ENCODE measurements at regions not wholly inside any gene's neighbourhood (a gene's known extent, or its start where the extent isn't known, plus 50 kb on each side); places are given as distances from the start of the nearest gene placed in this dataset.
"Not testable (repeated sequence)": the region's sequence is repeated elsewhere in the genome, so short reads cannot be mapped to it uniquely, and the experiment has no call there.

DNA sequence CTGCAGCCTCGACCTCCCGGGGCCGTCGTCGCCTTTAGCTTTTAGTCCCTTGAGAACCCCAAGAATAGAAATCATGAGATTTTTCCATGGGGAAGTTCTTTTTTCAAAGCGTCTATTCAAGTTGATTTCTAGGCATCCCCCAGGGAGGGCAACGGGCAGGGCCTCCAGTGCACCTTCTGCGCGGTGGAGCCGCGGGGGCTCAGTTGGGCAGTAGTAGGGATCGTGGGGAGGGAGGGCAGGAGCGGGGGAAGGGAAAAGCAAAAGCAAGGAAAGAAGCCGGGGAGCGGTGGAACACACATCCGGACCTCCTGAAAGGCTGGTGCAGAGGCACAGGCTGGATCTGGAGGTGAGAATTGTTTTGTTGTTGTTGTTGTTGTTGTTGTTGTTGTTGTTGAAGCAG lies 103.4 kb downstream of the PPIAL4G start:
- TF ChIP-seq, protein P1, sequence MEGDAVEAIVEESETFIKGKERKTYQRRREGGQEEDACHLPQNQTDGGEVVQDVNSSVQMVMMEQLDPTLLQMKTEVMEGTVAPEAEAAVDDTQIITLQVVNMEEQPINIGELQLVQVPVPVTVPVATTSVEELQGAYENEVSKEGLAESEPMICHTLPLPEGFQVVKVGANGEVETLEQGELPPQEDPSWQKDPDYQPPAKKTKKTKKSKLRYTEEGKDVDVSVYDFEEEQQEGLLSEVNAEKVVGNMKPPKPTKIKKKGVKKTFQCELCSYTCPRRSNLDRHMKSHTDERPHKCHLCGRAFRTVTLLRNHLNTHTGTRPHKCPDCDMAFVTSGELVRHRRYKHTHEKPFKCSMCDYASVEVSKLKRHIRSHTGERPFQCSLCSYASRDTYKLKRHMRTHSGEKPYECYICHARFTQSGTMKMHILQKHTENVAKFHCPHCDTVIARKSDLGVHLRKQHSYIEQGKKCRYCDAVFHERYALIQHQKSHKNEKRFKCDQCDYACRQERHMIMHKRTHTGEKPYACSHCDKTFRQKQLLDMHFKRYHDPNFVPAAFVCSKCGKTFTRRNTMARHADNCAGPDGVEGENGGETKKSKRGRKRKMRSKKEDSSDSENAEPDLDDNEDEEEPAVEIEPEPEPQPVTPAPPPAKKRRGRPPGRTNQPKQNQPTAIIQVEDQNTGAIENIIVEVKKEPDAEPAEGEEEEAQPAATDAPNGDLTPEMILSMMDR (IDR thresholded peaks at IDR 0.05; ENCODE audit: low read depth, low read length) = no peak
- no peak overlapping the region for H3K4me3 ChIP-seq (replicated peaks in 1 of 2; ENCODE audit: low read depth in 2 of 2, low read length in 2 of 2)
- DNase-seq (ENCODE audit: low read depth in 2 of 2) = no peak

DNA sequence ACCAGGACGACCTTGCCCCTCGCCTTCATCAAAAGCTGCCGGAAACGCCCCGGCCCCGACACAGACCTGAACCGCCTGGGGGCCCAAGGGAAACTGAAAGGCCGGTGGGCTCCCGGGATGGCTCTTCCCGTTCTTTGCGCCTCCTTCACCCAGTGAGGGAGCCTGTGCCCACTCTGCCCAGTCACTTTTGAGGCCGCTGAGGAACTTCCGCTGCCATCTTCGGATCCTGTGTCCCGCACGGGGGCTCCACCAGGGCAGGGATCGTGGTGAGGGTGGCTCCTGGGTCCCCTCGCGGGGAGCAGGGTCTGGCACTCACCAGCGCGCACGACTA lies 104.0 kb downstream of the PPIAL4G start:
- DNase-seq (ENCODE audit: low read depth in 2 of 2) = no peak
- TF ChIP-seq, protein P1 (IDR thresholded peaks at IDR 0.05; ENCODE audit: low read depth, low read length) = no peak
- no peak overlapping the region for H3K4me3 ChIP-seq (replicated peaks in 1 of 2; ENCODE audit: low read depth in 2 of 2, low read length in 2 of 2)

DNA sequence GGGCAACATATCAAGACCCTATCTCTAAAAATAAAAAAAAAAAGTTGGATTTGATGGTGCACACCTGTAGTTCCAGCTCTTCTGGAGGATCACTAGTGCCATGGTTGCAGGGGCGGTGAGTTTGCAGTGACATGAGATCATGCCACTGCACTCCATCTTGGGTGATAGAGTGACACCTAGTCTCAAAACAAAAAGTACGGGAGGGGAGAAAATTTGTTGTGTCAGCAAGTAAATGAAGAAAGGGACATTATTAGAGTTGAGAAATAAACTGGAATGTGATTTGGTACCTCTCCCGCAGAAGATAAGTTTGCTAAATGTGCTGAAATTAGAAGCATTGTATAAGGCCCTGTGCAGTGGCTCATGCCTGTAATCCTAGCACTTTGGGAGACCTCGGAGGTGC lies 105.1 kb downstream of the PPIAL4G start:
- H3K4me3 ChIP-seq (replicated peaks in 1 of 2; ENCODE audit: low read depth in 2 of 2, low read length in 2 of 2); DNase-seq (ENCODE audit: low read depth in 2 of 2): not testable (repeated sequence)

GRCh38 chr1:148377045-148377444 lies 106.1 kb downstream of the PPIAL4G start:
- not testable (repeated sequence) for DNase-seq (ENCODE audit: low read depth in 2 of 2); H3K4me3 ChIP-seq (replicated peaks in 1 of 2; ENCODE audit: low read depth in 2 of 2, low read length in 2 of 2)

DNA sequence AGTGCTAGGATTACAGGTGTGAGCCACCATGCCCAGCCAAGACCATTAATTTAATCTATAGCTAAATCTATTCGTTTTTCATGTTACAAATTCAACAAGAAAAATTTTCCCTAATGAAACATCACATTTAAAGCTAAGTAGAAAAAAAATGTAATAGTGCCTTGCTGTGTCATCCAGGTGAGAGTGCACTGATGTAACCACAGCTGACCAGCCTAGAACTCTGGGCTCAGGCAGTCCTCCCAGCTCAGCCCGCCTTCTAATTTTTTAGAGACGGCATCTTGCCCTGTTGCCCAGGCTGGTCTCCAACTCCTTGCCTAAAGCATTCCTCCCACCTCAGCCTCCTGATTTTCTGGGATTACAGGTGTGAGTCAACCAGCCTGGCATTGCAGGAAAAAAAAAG lies 109.0 kb downstream of the PPIAL4G start:
- H3K4me3 ChIP-seq (replicated peaks in 1 of 2; ENCODE audit: low read depth in 2 of 2, low read length in 2 of 2) = no peak overlapping the region
- TF ChIP-seq, protein P1 (IDR thresholded peaks at IDR 0.05; ENCODE audit: low read depth, low read length) = no peak

GRCh38 chr1:148373192-148373925 lies 109.7 kb downstream of the PPIAL4G start:
- no peak overlapping the region for H3K4me3 ChIP-seq (replicated peaks in 1 of 2; ENCODE audit: low read depth in 2 of 2, low read length in 2 of 2)
- DNase-seq (ENCODE audit: low read depth in 2 of 2) = no peak
- TF ChIP-seq, protein P1 (IDR thresholded peaks at IDR 0.05; ENCODE audit: low read depth, low read length) = no peak

More for the DNA sequence above, 109.0 kb downstream of the PPIAL4G start:
- no peak for DNase-seq (ENCODE audit: low read depth in 2 of 2)

DNA sequence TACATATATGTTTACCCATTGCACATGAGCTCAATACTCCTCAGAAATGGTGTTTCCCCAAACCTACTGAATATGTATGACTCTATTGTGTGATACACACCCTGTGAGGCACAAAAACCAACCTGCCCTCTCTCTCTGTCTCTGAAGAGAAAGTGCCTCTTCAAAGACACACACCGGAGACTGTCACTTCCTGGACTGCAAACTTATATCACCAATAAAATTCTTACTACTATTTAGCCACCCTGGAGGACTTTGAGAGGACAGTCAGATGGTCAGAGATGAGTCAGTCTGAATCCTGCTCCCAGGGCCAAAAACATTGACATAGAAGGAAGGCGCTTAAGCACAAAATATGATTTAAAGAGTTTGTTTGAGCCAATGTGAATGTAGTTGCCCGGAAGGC lies 110.4 kb downstream of the PPIAL4G start:
- TF ChIP-seq, protein P1 (IDR thresholded peaks at IDR 0.05; ENCODE audit: low read depth, low read length) = no peak
- H3K4me3 ChIP-seq (replicated peaks in 1 of 2; ENCODE audit: low read depth in 2 of 2, low read length in 2 of 2) = no peak overlapping the region
- peak in 1 of 2 donors; percentile 64 for DNase-seq (ENCODE audit: low read depth in 2 of 2)

DNA sequence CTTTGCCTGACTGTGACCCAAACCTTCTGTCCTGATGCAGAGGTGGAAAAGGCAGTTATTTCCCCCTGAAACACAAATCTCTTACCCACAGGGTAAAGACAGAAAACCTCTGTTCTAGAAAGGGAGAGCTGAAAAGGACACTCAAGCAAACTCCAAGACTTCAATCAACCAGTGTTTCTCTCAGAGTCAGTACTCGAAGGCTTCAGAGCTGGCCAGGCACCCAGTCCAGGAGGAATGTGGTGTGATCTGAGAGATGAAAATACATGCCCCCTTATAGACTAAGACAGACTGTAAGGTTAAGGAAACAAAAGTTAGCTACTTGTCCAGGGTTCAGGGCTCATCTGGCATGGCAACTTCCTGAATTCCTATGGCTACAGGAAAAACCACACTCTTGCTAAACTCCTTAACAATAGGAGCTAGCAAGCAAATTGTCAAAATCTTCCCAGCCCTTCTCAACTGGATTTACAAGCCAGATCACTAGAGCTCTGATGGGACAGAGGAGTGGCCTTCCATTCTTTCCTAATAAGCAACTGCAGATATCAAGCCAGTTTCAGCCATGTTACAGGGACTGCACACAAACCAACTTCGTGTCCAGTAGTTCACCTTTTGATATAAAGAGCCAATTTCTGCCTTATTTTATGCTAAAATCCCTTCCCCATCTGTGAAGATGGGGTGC lies 110.9 kb downstream of the PPIAL4G start:
- not testable (repeated sequence) for H3K4me3 ChIP-seq (replicated peaks in 1 of 2; ENCODE audit: low read depth in 2 of 2, low read length in 2 of 2)
- DNase-seq (ENCODE audit: low read depth in 2 of 2) = peak in 1 of 2 donors; percentile 28
